IPS DF 6.9 (cell line): ENCODE measurements at regions not wholly inside any gene's neighbourhood (a gene's known extent, or its start where the extent isn't known, plus 50 kb on each side); places are given as distances from the start of the nearest gene placed in this dataset.

Experiments used
- DNase-seq: peaks from one replicate; pipeline ENCODE4 v3.0.0-alpha.2; 2013; ENCODE audit warnings: low read depth, low spot score
- H3K27ac ChIP-seq: one replicate; pipeline ENCODE4 v1.5.1; 2013; ENCODE audit warnings: low read length, control low read depth
- H3K27me3 ChIP-seq: 2 replicates; pipeline ENCODE4 v1.6.1; 2013; ENCODE audit warnings: mild to moderate bottlenecking, low read length; ENCODE audit not compliant: control insufficient read depth, insufficient read depth
- H3K36me3 ChIP-seq: 2 replicates; pipeline ENCODE4 v1.6.1; 2013; ENCODE audit warnings: low read length; ENCODE audit not compliant: control insufficient read depth, insufficient read depth
- H3K4me1 ChIP-seq: 2 replicates; pipeline ENCODE4 v1.6.1; 2013; ENCODE audit warnings: low read length; ENCODE audit not compliant: control insufficient read depth, insufficient read depth
- H3K4me3 ChIP-seq: 2 replicates; pipeline ENCODE4 v1.5.1; 2013; ENCODE audit warnings: mild to moderate bottlenecking, low read length
- H3K9me3 ChIP-seq: 2 replicates; pipeline ENCODE4 v1.6.1; 2013; ENCODE audit warnings: low read length, inconsistent platforms; ENCODE audit not compliant: control insufficient read depth, insufficient read depth
- WGBS: extraction: QIAGEN DNeasy Blood & Tissue Kit; methylation state at CpG from one replicate; pipeline ENCODE4 v1.1.7; 2013; ENCODE audit warnings: mixed read lengths, missing lambda C conversion rate; ENCODE audit not compliant: insufficient read length, insufficient coverage; 5-methylcytosine and 5-hydroxymethylcytosine counted together

- DNase-seq = no peak
- H3K27me3 ChIP-seq = no peaks in the 10 kb centered on the region
- no peak overlapping the region for H3K27ac ChIP-seq
- H3K4me3 ChIP-seq = no peak overlapping the region
- no peaks in the 10 kb centered on the region for H3K4me1 ChIP-seq
- no CpG with 5 or more reads among the region's 5 CpGs for WGBS
- H3K9me3 ChIP-seq = no peaks in the 10 kb centered on the region
- H3K36me3 ChIP-seq = no peaks in the 10 kb centered on the region
Observed at GRCh38 chr10:62545160-62546066, 171.2 kb downstream of the ZNF365 start.

GRCh38 chr10:62548686-62549085, 174.5 kb downstream of the ZNF365 start:
- DNase-seq = no peak
- Histone ChIP-seq H3K4me1 (no peaks in the 10 kb centered on the region), H3K27me3 (no peaks in the 10 kb centered on the region), H3K9me3 (no peaks in the 10 kb centered on the region), H3K27ac (no peak overlapping the region), H3K4me3 (no peak overlapping the region), H3K36me3 (no peaks in the 10 kb centered on the region)
- WGBS = no CpG with 5 or more reads among the region's 3 CpGs

DNA sequence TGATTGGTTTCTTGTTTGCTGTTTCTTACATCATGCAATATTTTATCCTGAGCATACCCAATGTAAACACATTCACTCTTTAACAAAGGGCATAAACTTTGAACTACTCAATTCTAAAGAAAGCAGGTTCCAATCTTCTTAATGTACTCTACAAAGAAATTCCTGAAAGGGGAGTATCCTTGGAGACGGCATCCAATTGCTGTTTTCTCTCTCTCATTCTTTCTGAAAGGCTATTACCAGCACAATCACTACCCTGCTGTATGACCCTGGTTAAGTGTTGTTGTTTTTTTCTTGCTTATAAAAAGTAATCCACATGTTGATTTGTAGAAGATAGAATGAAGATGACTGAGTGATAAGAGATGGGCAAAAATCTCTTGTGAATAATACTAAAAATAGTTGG, 176.0 kb downstream of the ZNF365 start:
- Histone ChIP-seq H3K4me3 (no peak overlapping the region), H3K36me3 (no peaks in the 10 kb centered on the region), H3K27ac (no peak overlapping the region), H3K27me3 (no peaks in the 10 kb centered on the region), H3K9me3 (no peaks in the 10 kb centered on the region), H3K4me1 (no peaks in the 10 kb centered on the region)
- no CpG with 5 or more reads among the region's 1 CpG for WGBS
- no peak for DNase-seq

GRCh38 chr10:62554632-62555199, 180.5 kb downstream of the ZNF365 start:
- H3K4me1 ChIP-seq = no peaks in the 10 kb centered on the region
- peak; percentile 29 for DNase-seq
- H3K9me3 ChIP-seq = no peaks in the 10 kb centered on the region
- H3K36me3 ChIP-seq = no peaks in the 10 kb centered on the region
- H3K27me3 ChIP-seq = no peaks in the 10 kb centered on the region
- H3K4me3 ChIP-seq = no peak overlapping the region
- no CpG with 5 or more reads among the region's 7 CpGs for WGBS
- no peak overlapping the region for H3K27ac ChIP-seq

DNA sequence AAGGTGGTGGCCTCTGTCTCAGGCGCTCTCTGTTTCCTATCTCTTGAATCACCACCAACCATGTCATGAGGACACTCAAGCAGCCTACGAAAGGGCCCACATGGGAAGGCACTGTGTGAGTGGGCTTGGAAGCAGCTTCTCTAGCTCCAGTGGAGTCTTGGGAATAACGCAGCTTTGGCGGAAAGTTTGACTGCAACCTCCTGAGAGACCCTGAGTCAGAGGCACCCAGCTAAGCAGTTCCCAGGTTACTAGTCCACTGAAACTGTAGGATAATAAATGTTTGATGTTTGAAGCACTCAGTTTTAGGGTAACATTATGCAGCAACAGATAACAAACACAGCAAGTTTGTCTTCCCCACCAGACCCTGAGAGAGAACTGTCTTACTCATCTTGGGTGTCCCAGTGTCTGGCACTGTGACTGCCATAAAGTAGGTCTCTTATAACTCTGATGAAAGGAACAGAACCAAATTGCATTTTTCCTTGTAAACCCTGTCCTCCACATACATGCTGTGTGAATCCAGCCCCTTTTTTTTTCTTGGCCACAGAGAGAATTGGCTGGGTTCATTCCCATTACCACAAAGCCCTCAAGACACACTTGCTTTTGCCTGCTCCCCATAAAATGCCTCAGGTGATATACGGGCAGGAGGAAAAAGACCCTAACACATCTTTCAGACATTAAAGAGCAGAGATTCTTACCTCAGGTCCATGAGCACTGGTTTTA, 185.5 kb downstream of the ZNF365 start:
- Histone ChIP-seq H3K27ac (no peak overlapping the region), H3K27me3 (no peaks in the 10 kb centered on the region), H3K36me3 (no peaks in the 10 kb centered on the region), H3K4me1 (no peaks in the 10 kb centered on the region), H3K9me3 (no peaks in the 10 kb centered on the region), H3K4me3 (no peak overlapping the region)
- DNase-seq = no peak
- no CpG with 5 or more reads among the region's 5 CpGs for WGBS

- no CpG with 5 or more reads among the region's 4 CpGs for WGBS
- H3K9me3 ChIP-seq = no peaks in the 10 kb centered on the region
Observed at GRCh38 chr10:62560201-62560819, 186.1 kb downstream of the ZNF365 start.

DNA sequence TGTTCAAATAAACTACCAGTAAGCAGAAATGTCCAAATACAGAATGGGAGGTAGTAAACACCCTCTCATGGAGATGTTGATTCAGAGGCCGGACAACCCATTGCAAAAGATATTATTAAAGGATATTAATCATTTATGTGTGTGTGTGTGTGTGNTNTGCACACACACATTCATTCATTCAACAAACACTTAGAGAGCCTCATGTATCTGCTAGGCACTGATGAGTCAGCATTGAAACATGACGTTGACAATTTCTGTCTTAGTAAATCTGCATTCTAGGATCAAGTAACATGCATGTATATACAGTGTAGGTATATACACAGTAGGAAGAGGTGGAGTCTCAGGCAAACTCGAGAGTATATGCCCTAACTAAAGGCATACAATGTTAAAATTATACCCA, 187.0 kb downstream of the ZNF365 start:
- no CpG with 5 or more reads among the region's 3 CpGs for WGBS
- DNase-seq = no peak
- H3K4me1 ChIP-seq = no peaks in the 10 kb centered on the region
- H3K27me3 ChIP-seq = no peaks in the 10 kb centered on the region
- H3K4me3 ChIP-seq = no peak overlapping the region
- H3K27ac ChIP-seq = no peak overlapping the region
- no peaks in the 10 kb centered on the region for H3K9me3 ChIP-seq
- H3K36me3 ChIP-seq = no peaks in the 10 kb centered on the region

More at GRCh38 chr10:62560201-62560819, 186.1 kb downstream of the ZNF365 start:
- no peak for DNase-seq
- Histone ChIP-seq H3K27ac (no peak overlapping the region), H3K4me3 (no peak overlapping the region), H3K36me3 (no peaks in the 10 kb centered on the region), H3K4me1 (no peaks in the 10 kb centered on the region), H3K27me3 (no peaks in the 10 kb centered on the region)

DNA sequence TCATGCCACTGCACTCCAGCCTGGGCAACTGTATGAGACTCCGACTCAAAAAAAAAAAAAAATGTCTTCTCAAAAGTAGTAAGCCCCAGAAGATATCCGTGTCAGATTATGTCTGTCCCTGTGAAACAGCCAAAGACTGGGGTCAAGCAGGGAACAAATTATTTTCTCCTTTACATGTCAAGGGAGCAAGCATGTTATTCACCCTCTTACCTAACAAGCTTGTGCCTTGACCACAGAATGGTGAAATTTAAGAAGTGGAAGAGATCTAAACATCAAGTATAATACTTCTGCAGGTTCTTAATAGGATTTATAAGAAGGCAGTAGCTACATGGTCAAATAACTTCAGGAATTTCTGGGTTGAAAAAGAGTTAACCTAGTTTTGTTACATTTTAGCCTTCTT, 187.9 kb downstream of the ZNF365 start:
- H3K27ac ChIP-seq = no peak overlapping the region
- no peak overlapping the region for H3K4me3 ChIP-seq
- WGBS = no CpG with 5 or more reads among the region's 2 CpGs
- H3K36me3 ChIP-seq = no peaks in the 10 kb centered on the region
- H3K27me3 ChIP-seq = no peaks in the 10 kb centered on the region
- no peak for DNase-seq
- H3K4me1 ChIP-seq = no peaks in the 10 kb centered on the region
- H3K9me3 ChIP-seq = no peaks in the 10 kb centered on the region

- H3K4me3 ChIP-seq = no peak overlapping the region
- H3K4me1 ChIP-seq = no peaks in the 10 kb centered on the region
- H3K27me3 ChIP-seq = no peaks in the 10 kb centered on the region
- DNase-seq = no peak
- H3K36me3 ChIP-seq = no peaks in the 10 kb centered on the region
- no peaks in the 10 kb centered on the region for H3K9me3 ChIP-seq
- H3K27ac ChIP-seq = no peak overlapping the region
Observed at GRCh38 chr10:62562795-62563194, 188.6 kb downstream of the ZNF365 start.

GRCh38 chr10:62573929-62574328, 199.8 kb downstream of the ZNF365 start:
- Histone ChIP-seq H3K4me1 (no peaks in the 10 kb centered on the region), H3K27ac (no peak overlapping the region), H3K4me3 (no peak overlapping the region), H3K9me3 (no peaks in the 10 kb centered on the region), H3K36me3 (no peaks in the 10 kb centered on the region), H3K27me3 (no peaks in the 10 kb centered on the region)
- no CpG with 5 or more reads among the region's 3 CpGs for WGBS
- no peak for DNase-seq
